ENCODE measurements at regions not wholly inside any gene's neighbourhood (a gene's known extent, or its start where the extent isn't known, plus 50 kb on each side); places are given as distances from the start of the nearest gene placed in this dataset.

DNA sequence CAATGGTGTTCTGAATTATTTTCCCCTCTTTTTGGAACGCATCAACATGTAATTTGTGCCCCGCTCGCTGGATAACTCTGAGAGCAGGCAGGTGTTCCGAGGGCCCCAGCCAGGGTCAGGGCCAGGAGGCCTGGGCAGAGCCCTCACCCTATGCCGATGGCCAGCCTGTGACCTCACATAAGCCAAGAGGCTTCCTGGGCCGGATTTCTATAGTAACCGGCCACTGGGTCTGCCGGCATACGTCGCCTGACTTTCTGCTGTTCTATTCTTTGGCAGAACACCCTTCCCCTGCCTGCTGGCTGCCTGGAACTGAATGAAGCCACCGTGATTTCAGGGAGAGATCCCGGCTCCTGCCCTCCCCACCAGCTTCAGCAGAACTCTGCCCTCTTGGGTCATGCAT is 375.2 kb downstream of the SHANK2 start:
- BruUV-seq (replicated peaks), result no TSS peak
- H2AFZ ChIP-seq (ENCODE audit: low read depth, low read length, poor library complexity, severe bottlenecking), result no peak overlapping the region
- no peaks in the 10 kb centered on the region for H3K36me3 ChIP-seq (ENCODE audit: control insufficient read depth in 1 of 2, insufficient read depth in 2 of 2, low read length in 2 of 2)
- H3K27me3 ChIP-seq (ENCODE audit: insufficient read depth, low read length), result no peaks in the 10 kb centered on the region
- H3K9ac ChIP-seq (ENCODE audit: low read length), result no peak overlapping the region
- no peak overlapping the region for H3K27ac ChIP-seq (ENCODE audit: low read depth, low read length)
- no peaks in the 10 kb centered on the region for H4K20me1 ChIP-seq (ENCODE audit: insufficient read depth)
- no peaks in the 10 kb centered on the region for H3K9me2 ChIP-seq (ENCODE audit: insufficient read depth)
- H3K4me2 ChIP-seq (ENCODE audit: low read length), result no peak overlapping the region
- ChIA-PET RAD21 (ENCODE audit: low non-redundant PET in 1 of 2, low total read pairs in 2 of 2, uncharacterized antibody in 2 of 2, unreplicated experiment in 2 of 2) (no interaction called here), CTCF (no interaction called here), POLR2A (no interaction called here)
- TF ChIP-seq CEBPB (IDR thresholded peaks at IDR 0.05; ENCODE audit: low read depth) (no peak), ZBTB33 (IDR thresholded peaks at IDR 0.05; ENCODE audit: extremely low read depth, insufficient replicate concordance, low read length) (no peak), POLR2AphosphoS5 (IDR thresholded peaks at IDR 0.05; ENCODE audit: low read depth, low read length) (no peak), JUND (IDR thresholded peaks at IDR 0.05) (no peak), YY1 (IDR thresholded peaks at IDR 0.05; ENCODE audit: extremely low read depth, insufficient replicate concordance, low read depth, low read length) (no peak), MAX (IDR thresholded peaks at IDR 0.05) (no peak), RAD21 (IDR thresholded peaks at IDR 0.05; ENCODE audit: low read depth) (no peak)
- TF ChIP-seq, protein P1, sequence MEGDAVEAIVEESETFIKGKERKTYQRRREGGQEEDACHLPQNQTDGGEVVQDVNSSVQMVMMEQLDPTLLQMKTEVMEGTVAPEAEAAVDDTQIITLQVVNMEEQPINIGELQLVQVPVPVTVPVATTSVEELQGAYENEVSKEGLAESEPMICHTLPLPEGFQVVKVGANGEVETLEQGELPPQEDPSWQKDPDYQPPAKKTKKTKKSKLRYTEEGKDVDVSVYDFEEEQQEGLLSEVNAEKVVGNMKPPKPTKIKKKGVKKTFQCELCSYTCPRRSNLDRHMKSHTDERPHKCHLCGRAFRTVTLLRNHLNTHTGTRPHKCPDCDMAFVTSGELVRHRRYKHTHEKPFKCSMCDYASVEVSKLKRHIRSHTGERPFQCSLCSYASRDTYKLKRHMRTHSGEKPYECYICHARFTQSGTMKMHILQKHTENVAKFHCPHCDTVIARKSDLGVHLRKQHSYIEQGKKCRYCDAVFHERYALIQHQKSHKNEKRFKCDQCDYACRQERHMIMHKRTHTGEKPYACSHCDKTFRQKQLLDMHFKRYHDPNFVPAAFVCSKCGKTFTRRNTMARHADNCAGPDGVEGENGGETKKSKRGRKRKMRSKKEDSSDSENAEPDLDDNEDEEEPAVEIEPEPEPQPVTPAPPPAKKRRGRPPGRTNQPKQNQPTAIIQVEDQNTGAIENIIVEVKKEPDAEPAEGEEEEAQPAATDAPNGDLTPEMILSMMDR (IDR thresholded peaks at IDR 0.05 in 2 of 3, conservative IDR thresholded peaks at IDR 0.05 in 1 of 3; ENCODE audit: borderline replicate concordance in 1 of 3, insufficient read depth in 1 of 3, low read depth in 2 of 3, low read length in 2 of 3), result no peak
- ATAC-seq (no peak), DNase-seq (ENCODE audit: low read depth, low spot score) (no peak)
- no peaks in the 10 kb centered on the region for H3K4me1 ChIP-seq (ENCODE audit: control insufficient read depth in 1 of 2, insufficient read depth in 2 of 2, low read length in 2 of 2)
- H3K9me3 ChIP-seq (ENCODE audit: control insufficient read depth in 1 of 2, insufficient read depth in 1 of 2, low read depth in 1 of 2, low read length in 2 of 2), result no peaks in the 10 kb centered on the region
- no peak overlapping the region for H3K4me3 ChIP-seq (replicated peaks in 1 of 2; ENCODE audit: low read depth in 1 of 2, low read length in 2 of 2)
- intact Hi-C loops (cut with micrococcal nuclease), result no loop called here
- H3K79me2 ChIP-seq (ENCODE audit: insufficient read depth, low read length), result no peaks in the 10 kb centered on the region
